Superior temporal gyrus (tissue), 1 donor: ENCODE measurements at regions not wholly inside any gene's neighbourhood (a gene's known extent, or its start where the extent isn't known, plus 50 kb on each side); places are given as distances from the start of the nearest gene placed in this dataset.
"Not testable (repeated sequence)": the region's sequence is repeated elsewhere in the genome, so short reads cannot be mapped to it uniquely, and the experiment has no call there.

Experiments
- DNase-seq: peaks from one replicate; pipeline ENCODE4 v3.0.0-alpha.2; 2016; ENCODE audit errors: extremely low spot score

- DNase-seq: no peak
Observed at GRCh38 chr18:59848002-59848401, 51.8 kb upstream of the PMAIP1 start.

- not testable (repeated sequence) for DNase-seq
Observed at GRCh38 chr18:59847491-59847846, 52.3 kb upstream of the PMAIP1 start.

GRCh38 chr18:59846814-59847490, 52.8 kb upstream of the PMAIP1 start:
- no peak for DNase-seq

- no peak for DNase-seq
Observed at GRCh38 chr18:59842947-59843346, 56.8 kb upstream of the PMAIP1 start.

GRCh38 chr18:59839931-59840685, 59.7 kb upstream of the PMAIP1 start:
- DNase-seq: no peak

- DNase-seq: no peak
Observed at GRCh38 chr18:59839246-59839645, 60.5 kb upstream of the PMAIP1 start.

GRCh38 chr18:59837586-59837985, 62.2 kb upstream of the PMAIP1 start:
- peak; percentile 75 for DNase-seq

- no peak for DNase-seq
Observed at GRCh38 chr18:59835605-59836379, 64.0 kb upstream of the PMAIP1 start.

GRCh38 chr18:59834267-59834666, 65.5 kb upstream of the PMAIP1 start:
- no peak for DNase-seq

GRCh38 chr18:59833785-59834184, 66.0 kb upstream of the PMAIP1 start:
- DNase-seq: no peak

- peak; percentile 82 for DNase-seq
Observed at GRCh38 chr18:59823596-59824195, 76.1 kb upstream of the PMAIP1 start.

GRCh38 chr18:59822612-59823550, 76.9 kb upstream of the PMAIP1 start:
- DNase-seq: peak; percentile 17

- DNase-seq: peak; percentile 30
Observed at GRCh38 chr18:59821983-59822382, 77.8 kb upstream of the PMAIP1 start.

- no peak for DNase-seq
Observed at GRCh38 chr18:59820663-59821062, 79.1 kb upstream of the PMAIP1 start.

- DNase-seq: no peak
Observed at GRCh38 chr18:59818769-59819168, 81.0 kb upstream of the PMAIP1 start.

- DNase-seq: no peak
Observed at GRCh38 chr18:59814891-59815290, 84.9 kb upstream of the PMAIP1 start.

GRCh38 chr18:59813942-59814341, 85.9 kb upstream of the PMAIP1 start:
- no peak for DNase-seq

GRCh38 chr18:59810735-59811520, 88.9 kb upstream of the PMAIP1 start:
- no peak for DNase-seq

- DNase-seq: no peak
Observed at GRCh38 chr18:59810183-59810582, 89.6 kb upstream of the PMAIP1 start.

GRCh38 chr18:59802031-59802430, 97.8 kb upstream of the PMAIP1 start:
- DNase-seq: no peak
